ENCODE measurements at regions not wholly inside any gene's neighbourhood (a gene's known extent, or its start where the extent isn't known, plus 50 kb on each side); places are given as distances from the start of the nearest gene placed in this dataset.

DNA sequence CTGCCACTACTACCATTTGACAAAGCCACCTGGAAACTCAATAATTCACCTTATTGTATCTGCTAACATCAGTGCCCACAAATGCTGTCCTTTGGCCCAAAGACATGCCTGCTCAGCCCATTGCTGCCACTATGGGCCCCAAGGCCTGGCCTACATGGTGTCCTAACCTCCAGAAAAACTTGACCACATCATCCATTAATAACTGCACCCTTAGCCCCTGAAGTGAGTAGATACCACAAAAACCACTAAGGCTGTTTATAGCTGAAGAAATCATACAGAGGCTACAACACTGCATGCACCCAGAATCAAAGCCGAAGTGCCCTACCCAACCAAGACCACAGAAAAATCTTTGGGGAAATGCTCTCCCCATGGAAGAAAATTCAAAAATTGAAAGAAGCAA, 932.8 kb upstream of the SLITRK6 start:
- no peak for TF ChIP-seq FOS (IDR thresholded peaks at IDR 0.05; ENCODE audit: borderline replicate concordance, insufficient read depth, low read length)
- TF ChIP-seq GATA2 (IDR thresholded peaks at IDR 0.05; ENCODE audit: insufficient read depth, insufficient read length, low read depth, low read length) = no peak
- TF ChIP-seq, protein P1, sequence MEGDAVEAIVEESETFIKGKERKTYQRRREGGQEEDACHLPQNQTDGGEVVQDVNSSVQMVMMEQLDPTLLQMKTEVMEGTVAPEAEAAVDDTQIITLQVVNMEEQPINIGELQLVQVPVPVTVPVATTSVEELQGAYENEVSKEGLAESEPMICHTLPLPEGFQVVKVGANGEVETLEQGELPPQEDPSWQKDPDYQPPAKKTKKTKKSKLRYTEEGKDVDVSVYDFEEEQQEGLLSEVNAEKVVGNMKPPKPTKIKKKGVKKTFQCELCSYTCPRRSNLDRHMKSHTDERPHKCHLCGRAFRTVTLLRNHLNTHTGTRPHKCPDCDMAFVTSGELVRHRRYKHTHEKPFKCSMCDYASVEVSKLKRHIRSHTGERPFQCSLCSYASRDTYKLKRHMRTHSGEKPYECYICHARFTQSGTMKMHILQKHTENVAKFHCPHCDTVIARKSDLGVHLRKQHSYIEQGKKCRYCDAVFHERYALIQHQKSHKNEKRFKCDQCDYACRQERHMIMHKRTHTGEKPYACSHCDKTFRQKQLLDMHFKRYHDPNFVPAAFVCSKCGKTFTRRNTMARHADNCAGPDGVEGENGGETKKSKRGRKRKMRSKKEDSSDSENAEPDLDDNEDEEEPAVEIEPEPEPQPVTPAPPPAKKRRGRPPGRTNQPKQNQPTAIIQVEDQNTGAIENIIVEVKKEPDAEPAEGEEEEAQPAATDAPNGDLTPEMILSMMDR (IDR thresholded peaks at IDR 0.05; ENCODE audit: extremely low read depth in 1 of 2, insufficient read depth in 1 of 2, low read depth in 1 of 2, low read length in 2 of 2) = no peak
- TF ChIP-seq JUN (IDR thresholded peaks at IDR 0.05; ENCODE audit: borderline replicate concordance, insufficient read depth, insufficient read length, low read depth) = no peak
- TF ChIP-seq POLR2A (IDR thresholded peaks at IDR 0.05; ENCODE audit: low read depth, low read length) = no peak
- TF ChIP-seq, protein P2, sequence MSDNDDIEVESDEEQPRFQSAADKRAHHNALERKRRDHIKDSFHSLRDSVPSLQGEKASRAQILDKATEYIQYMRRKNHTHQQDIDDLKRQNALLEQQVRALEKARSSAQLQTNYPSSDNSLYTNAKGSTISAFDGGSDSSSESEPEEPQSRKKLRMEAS (IDR thresholded peaks at IDR 0.05; ENCODE audit: insufficient read depth, insufficient read length) = no peak
- H4K20me1 ChIP-seq (replicated peaks; ENCODE audit: control insufficient read depth, extremely low read depth, insufficient read depth, low read length) = no peaks in the 10 kb centered on the region
- ChIA-PET CTCF (no interaction called here), POLR2A (no interaction called here)
- BruUV-seq (replicated peaks) = no TSS peak
- no peaks in the 10 kb centered on the region for H3K36me3 ChIP-seq (ENCODE audit: control insufficient read depth in 2 of 2, extremely low read depth in 1 of 2, insufficient read depth in 2 of 2, low read length in 2 of 2)
- no peaks in the 10 kb centered on the region for H3K4me1 ChIP-seq (ENCODE audit: control insufficient read depth, extremely low read depth, insufficient read depth, low read length)
- dilution Hi-C loops (cut with MboI; ENCODE audit: extremely low pct_ligation_motif_present, low sequenced_read_pairs) (no loop called here), intact Hi-C loops (cut with micrococcal nuclease) (no loop called here)
- H3K27me3 ChIP-seq (ENCODE audit: control insufficient read depth in 2 of 2, insufficient read depth in 2 of 2, low read length in 2 of 2) = no peaks in the 10 kb centered on the region
- no peaks in the 10 kb centered on the region for H3K79me2 ChIP-seq (ENCODE audit: control insufficient read depth, insufficient read depth, low read length)
- H3K9ac ChIP-seq (replicated peaks; ENCODE audit: extremely low read depth, insufficient read depth, low read length) = no peak overlapping the region
- no peaks in the 10 kb centered on the region for H3K9me1 ChIP-seq (replicated peaks; ENCODE audit: control insufficient read depth, extremely low read depth, insufficient read depth, low read length)
- H3K27ac ChIP-seq (ENCODE audit: insufficient read depth, low read depth, low read length) = no peak overlapping the region
- H3K4me2 ChIP-seq (ENCODE audit: insufficient read depth, low read length) = no peak overlapping the region
- peaks cover 5% of the 10 kb centered on the region for H3K9me3 ChIP-seq (replicated peaks; ENCODE audit: control insufficient read depth, insufficient read depth, low read length)
- FAIRE-seq (no peak), DNase-seq (ENCODE audit: low read depth, low spot score) (no peak)
- H2AFZ ChIP-seq (ENCODE audit: low read depth, low read length) = no peak overlapping the region
- no peak overlapping the region for H3K4me3 ChIP-seq (replicated peaks in 1 of 3; ENCODE audit: insufficient read depth in 1 of 3, low read depth in 1 of 3, low read length in 3 of 3)
